GM19452 (cell line): ENCODE measurements at regions not wholly inside any gene's neighbourhood (a gene's known extent, or its start where the extent isn't known, plus 50 kb on each side); places are given as distances from the start of the nearest gene placed in this dataset.
A peak's percentile ranks its signal among the peaks of the same experiment; 100 is the strongest.

Source experiments
- ATAC-seq: cut with Tn5 transposase; IDR thresholded peaks from one replicate; pipeline ENCODE4 v1.9.1; 2021; ENCODE audit not compliant: unreplicated experiment

GRCh38 chr4:161133586-161134276, 1030.1 kb downstream of the FSTL5 start:
- ATAC-seq: peak; percentile 17

GRCh38 chr4:161132715-161133425, 1030.9 kb downstream of the FSTL5 start:
- peak; percentile 84 for ATAC-seq

GRCh38 chr4:161121451-161121850, 1042.3 kb downstream of the FSTL5 start:
- no peak for ATAC-seq

DNA sequence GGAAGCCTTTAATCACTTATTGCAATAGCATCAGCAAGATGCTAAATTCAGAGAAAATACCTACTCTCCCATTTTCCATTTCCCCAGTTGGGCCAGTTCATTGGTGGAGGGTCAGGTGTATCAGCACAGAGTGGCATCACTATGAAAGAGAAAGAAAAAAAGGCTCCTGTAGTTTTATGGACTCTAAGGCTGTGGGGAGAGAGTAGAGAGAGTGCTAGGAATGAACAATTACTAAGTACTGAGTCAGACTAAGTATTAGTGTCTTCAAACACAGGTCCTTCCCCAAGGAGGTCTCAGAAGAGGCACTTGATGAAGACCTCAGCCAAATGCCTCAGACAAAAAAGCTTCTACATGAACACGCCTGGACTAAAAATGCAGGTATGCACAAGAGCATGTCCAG, 1061.9 kb downstream of the FSTL5 start:
- ATAC-seq: no peak

GRCh38 chr4:161097821-161098220, 1066.0 kb downstream of the FSTL5 start:
- ATAC-seq: no peak

- ATAC-seq: no peak
These were observed 1102.8 kb downstream of the FSTL5 start for GRCh38 chr4:161061046-161061445.
